ENCODE measurements at regions not wholly inside any gene's neighbourhood (a gene's known extent, or its start where the extent isn't known, plus 50 kb on each side); places are given as distances from the start of the nearest gene placed in this dataset.

GRCh38 chr20:53816872-53817398 lies 223.3 kb upstream of the ZNF217 start:
- Histone ChIP-seq H3K4me3 (replicated peaks; ENCODE audit: low read depth, low read length) (no peak overlapping the region), H3K27me3 (replicated peaks; ENCODE audit: control insufficient read depth, insufficient read depth, low read length) (no peaks in the 10 kb centered on the region), H3K36me3 (ENCODE audit: control insufficient read depth, insufficient read depth, low read length) (no peaks in the 10 kb centered on the region)
- no peak for DNase-seq (ENCODE audit: extremely low read depth, insufficient read length)
- TF ChIP-seq CTCF (IDR thresholded peaks at IDR 0.05; ENCODE audit: insufficient read depth, low read length, poor library complexity, severe bottlenecking) = no peak

- Histone ChIP-seq H3K27me3 (replicated peaks; ENCODE audit: control insufficient read depth, insufficient read depth, low read length) (no peaks in the 10 kb centered on the region), H3K36me3 (ENCODE audit: control insufficient read depth, insufficient read depth, low read length) (no peaks in the 10 kb centered on the region)
- TF ChIP-seq CTCF (IDR thresholded peaks at IDR 0.05; ENCODE audit: insufficient read depth, low read length, poor library complexity, severe bottlenecking) = no peak
Measured at GRCh38 chr20:53815509-53815908, 221.9 kb upstream of the ZNF217 start.

GRCh38 chr20:53814060-53814459 lies 220.4 kb upstream of the ZNF217 start:
- no peak for DNase-seq (ENCODE audit: extremely low read depth, insufficient read length)
- TF ChIP-seq CTCF (IDR thresholded peaks at IDR 0.05; ENCODE audit: insufficient read depth, low read length, poor library complexity, severe bottlenecking) = no peak
- H3K27me3 ChIP-seq (replicated peaks; ENCODE audit: control insufficient read depth, insufficient read depth, low read length) = no peaks in the 10 kb centered on the region
- no peaks in the 10 kb centered on the region for H3K36me3 ChIP-seq (ENCODE audit: control insufficient read depth, insufficient read depth, low read length)
- H3K4me3 ChIP-seq (replicated peaks; ENCODE audit: low read depth, low read length) = no peak overlapping the region

More at GRCh38 chr20:53815509-53815908, 221.9 kb upstream of the ZNF217 start:
- no peak overlapping the region for H3K4me3 ChIP-seq (replicated peaks; ENCODE audit: low read depth, low read length)
- no peak for DNase-seq (ENCODE audit: extremely low read depth, insufficient read length)

GRCh38 chr20:53813636-53814035 lies 220.0 kb upstream of the ZNF217 start:
- no peak for TF ChIP-seq CTCF (IDR thresholded peaks at IDR 0.05; ENCODE audit: insufficient read depth, low read length, poor library complexity, severe bottlenecking)
- no peak for DNase-seq (ENCODE audit: extremely low read depth, insufficient read length)
- Histone ChIP-seq H3K27me3 (replicated peaks; ENCODE audit: control insufficient read depth, insufficient read depth, low read length) (no peaks in the 10 kb centered on the region), H3K4me3 (replicated peaks; ENCODE audit: low read depth, low read length) (no peak overlapping the region), H3K36me3 (ENCODE audit: control insufficient read depth, insufficient read depth, low read length) (no peaks in the 10 kb centered on the region)

GRCh38 chr20:53811577-53811976 lies 217.9 kb upstream of the ZNF217 start:
- no peak for DNase-seq (ENCODE audit: extremely low read depth, insufficient read length)
- H3K36me3 ChIP-seq (ENCODE audit: control insufficient read depth, insufficient read depth, low read length) = no peaks in the 10 kb centered on the region
- no peak for TF ChIP-seq CTCF (IDR thresholded peaks at IDR 0.05; ENCODE audit: insufficient read depth, low read length, poor library complexity, severe bottlenecking)
- no peak overlapping the region for H3K4me3 ChIP-seq (replicated peaks; ENCODE audit: low read depth, low read length)
- H3K27me3 ChIP-seq (replicated peaks; ENCODE audit: control insufficient read depth, insufficient read depth, low read length) = no peaks in the 10 kb centered on the region
